Parathyroid adenoma (tissue), 2 donors: ENCODE measurements at regions not wholly inside any gene's neighbourhood (a gene's known extent, or its start where the extent isn't known, plus 50 kb on each side); places are given as distances from the start of the nearest gene placed in this dataset.
"Not testable (repeated sequence)": the region's sequence is repeated elsewhere in the genome, so short reads cannot be mapped to it uniquely, and the experiment has no call there.

Experiments used
- H2AFZ ChIP-seq: fragments of 300-600 bp; sonication (generic); one replicate; pipeline ENCODE4 v1.7.0; 2017; ENCODE audit warnings: antibody characterized with exemption, mild to moderate bottlenecking
- H3K27ac ChIP-seq: fragments of 300-600 bp; sonication (generic); one replicate; pipeline ENCODE4 v1.7.0; 2017
- H3K27me3 ChIP-seq: fragments of 300-600 bp; sonication (generic); one replicate; pipeline ENCODE4 v1.7.0; 2017; ENCODE audit warnings: low read length; ENCODE audit not compliant: control insufficient read depth, insufficient read depth
- H3K36me3 ChIP-seq: fragments of 300-600 bp; sonication (generic); one replicate; pipeline ENCODE4 v1.7.0; 2017; ENCODE audit warnings: low read length; ENCODE audit not compliant: control insufficient read depth, insufficient read depth
- H3K4me1 ChIP-seq: fragments of 300-600 bp; sonication (generic); one replicate; pipeline ENCODE4 v1.7.0; 2017; ENCODE audit warnings: control low read depth
- H3K4me2 ChIP-seq: fragments of 300-600 bp; sonication (generic); one replicate; pipeline ENCODE4 v1.7.0; 2017; ENCODE audit warnings: low read length
- H3K4me3 ChIP-seq: fragments of 300-600 bp; sonication (generic); one replicate; pipeline ENCODE4 v1.7.0; 2017; ENCODE audit warnings: low read depth, low read length
- H3K79me2 ChIP-seq: fragments of 300-600 bp; sonication (generic); one replicate; pipeline ENCODE4 v1.7.0; 2017; ENCODE audit warnings: control low read depth
- H3K9ac ChIP-seq: fragments of 300-600 bp; sonication (generic); one replicate; pipeline ENCODE4 v1.7.0; 2017; ENCODE audit warnings: mild to moderate bottlenecking
- H3K9me3 ChIP-seq: fragments of 300-600 bp; sonication (generic); one replicate; pipeline ENCODE4 v1.7.0; 2017; ENCODE audit warnings: low read length; ENCODE audit not compliant: control insufficient read depth
- TF ChIP-seq, protein P1 (sequence below): fragments of 300-600 bp; sonication (generic); IDR thresholded peaks from one replicate; pipeline ENCODE4 v1.7.0; 2017; ENCODE audit warnings: antibody characterized with exemption, mild to moderate bottlenecking
- donor health status: primary hyperparathyroidism.

DNA sequence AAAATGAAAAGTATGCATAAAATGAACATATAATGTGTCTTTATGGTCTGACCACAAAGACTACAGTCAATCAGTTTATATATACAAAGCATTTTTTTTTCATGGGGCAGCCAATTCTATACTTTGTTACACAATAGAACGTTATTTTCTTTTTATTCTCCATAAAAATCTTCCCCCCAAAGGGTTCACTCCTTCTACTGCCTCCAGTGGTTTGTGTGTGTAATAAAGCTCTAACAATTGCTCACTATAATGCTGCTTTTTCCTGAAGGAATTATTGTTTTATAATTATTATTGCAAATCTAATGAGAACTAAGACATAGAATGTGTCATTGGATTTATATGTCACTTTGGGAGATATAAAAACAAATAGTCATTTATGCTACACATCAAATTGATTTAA lies 664.1 kb upstream of the PABPC4L start:
- Histone ChIP-seq H2AFZ (no peak overlapping the region), H3K27ac (no peak overlapping the region), H3K4me1 (no peaks in the 10 kb centered on the region), H3K9me3 (no peaks in the 10 kb centered on the region), H3K79me2 (no peaks in the 10 kb centered on the region), H3K4me2 (no peak overlapping the region), H3K36me3 (no peaks in the 10 kb centered on the region), H3K27me3 (no peaks in the 10 kb centered on the region), H3K9ac (no peak overlapping the region), H3K4me3 (no peak overlapping the region)
- TF ChIP-seq, protein P1, sequence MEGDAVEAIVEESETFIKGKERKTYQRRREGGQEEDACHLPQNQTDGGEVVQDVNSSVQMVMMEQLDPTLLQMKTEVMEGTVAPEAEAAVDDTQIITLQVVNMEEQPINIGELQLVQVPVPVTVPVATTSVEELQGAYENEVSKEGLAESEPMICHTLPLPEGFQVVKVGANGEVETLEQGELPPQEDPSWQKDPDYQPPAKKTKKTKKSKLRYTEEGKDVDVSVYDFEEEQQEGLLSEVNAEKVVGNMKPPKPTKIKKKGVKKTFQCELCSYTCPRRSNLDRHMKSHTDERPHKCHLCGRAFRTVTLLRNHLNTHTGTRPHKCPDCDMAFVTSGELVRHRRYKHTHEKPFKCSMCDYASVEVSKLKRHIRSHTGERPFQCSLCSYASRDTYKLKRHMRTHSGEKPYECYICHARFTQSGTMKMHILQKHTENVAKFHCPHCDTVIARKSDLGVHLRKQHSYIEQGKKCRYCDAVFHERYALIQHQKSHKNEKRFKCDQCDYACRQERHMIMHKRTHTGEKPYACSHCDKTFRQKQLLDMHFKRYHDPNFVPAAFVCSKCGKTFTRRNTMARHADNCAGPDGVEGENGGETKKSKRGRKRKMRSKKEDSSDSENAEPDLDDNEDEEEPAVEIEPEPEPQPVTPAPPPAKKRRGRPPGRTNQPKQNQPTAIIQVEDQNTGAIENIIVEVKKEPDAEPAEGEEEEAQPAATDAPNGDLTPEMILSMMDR: no peak

DNA sequence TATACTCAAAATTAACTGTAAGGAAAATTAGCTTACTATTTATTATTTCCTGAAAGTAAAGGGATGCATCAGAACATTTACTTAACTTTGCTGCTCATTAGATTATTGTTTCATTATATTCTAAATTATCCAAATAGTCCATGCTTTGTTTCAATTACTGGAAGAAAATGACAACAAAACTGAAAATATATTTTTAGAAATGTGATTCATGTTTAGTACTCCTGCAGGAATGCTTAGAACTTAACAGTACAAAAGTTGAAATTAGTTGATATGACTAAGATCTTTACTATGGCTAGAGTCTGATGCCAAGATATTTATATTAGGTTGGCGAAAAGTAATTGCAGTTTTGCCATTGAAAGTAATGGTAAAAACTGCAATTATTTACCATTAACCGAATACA lies 660.5 kb upstream of the PABPC4L start:
- TF ChIP-seq, protein P1: no peak

GRCh38 chr4:134848681-134849080 lies 647.1 kb upstream of the PABPC4L start:
- no peaks in the 10 kb centered on the region for H3K27me3 ChIP-seq
- no peak overlapping the region for H3K4me3 ChIP-seq
- no peaks in the 10 kb centered on the region for H3K79me2 ChIP-seq
- TF ChIP-seq, protein P1: no peak
- H2AFZ ChIP-seq: no peak overlapping the region
- no peak overlapping the region for H3K27ac ChIP-seq
- no peaks in the 10 kb centered on the region for H3K36me3 ChIP-seq
- H3K4me1 ChIP-seq: no peaks in the 10 kb centered on the region
- no peaks in the 10 kb centered on the region for H3K9me3 ChIP-seq
- no peak overlapping the region for H3K9ac ChIP-seq
- no peak overlapping the region for H3K4me2 ChIP-seq

More for the DNA sequence above, 660.5 kb upstream of the PABPC4L start:
- H3K27me3 ChIP-seq: no peaks in the 10 kb centered on the region
- no peaks in the 10 kb centered on the region for H3K4me1 ChIP-seq
- no peak overlapping the region for H2AFZ ChIP-seq
- no peak overlapping the region for H3K9ac ChIP-seq
- no peak overlapping the region for H3K4me3 ChIP-seq
- no peaks in the 10 kb centered on the region for H3K79me2 ChIP-seq
- no peaks in the 10 kb centered on the region for H3K9me3 ChIP-seq
- H3K4me2 ChIP-seq: no peak overlapping the region
- no peak overlapping the region for H3K27ac ChIP-seq
- no peaks in the 10 kb centered on the region for H3K36me3 ChIP-seq

GRCh38 chr4:134830741-134831140 lies 629.2 kb upstream of the PABPC4L start:
- H3K27ac ChIP-seq, H3K79me2 ChIP-seq, H3K9me3 ChIP-seq, H2AFZ ChIP-seq, H3K4me2 ChIP-seq, H3K9ac ChIP-seq, H3K27me3 ChIP-seq, H3K36me3 ChIP-seq, H3K4me3 ChIP-seq, H3K4me1 ChIP-seq: not testable (repeated sequence)

- no peak overlapping the region for H3K4me2 ChIP-seq
- H3K4me1 ChIP-seq: no peaks in the 10 kb centered on the region
- H3K4me3 ChIP-seq: no peak overlapping the region
- H3K79me2 ChIP-seq: no peaks in the 10 kb centered on the region
- H3K36me3 ChIP-seq: no peaks in the 10 kb centered on the region
- TF ChIP-seq, protein P1: no peak
- H3K27me3 ChIP-seq: no peaks in the 10 kb centered on the region
- H2AFZ ChIP-seq: no peak overlapping the region
- H3K9ac ChIP-seq: no peak overlapping the region
- no peak overlapping the region for H3K27ac ChIP-seq
- H3K9me3 ChIP-seq: no peaks in the 10 kb centered on the region
These were observed 611.0 kb upstream of the PABPC4L start for GRCh38 chr4:134812611-134813010.
